ENCODE measurements at regions not wholly inside any gene's neighbourhood (a gene's known extent, or its start where the extent isn't known, plus 50 kb on each side); places are given as distances from the start of the nearest gene placed in this dataset.

GRCh38 chr5:30108051-30108450 lies 1085.4 kb upstream of the CDH6 start:
- DNase-seq: no peak

- DNase-seq: no peak
Observed at GRCh38 chr5:30106596-30106995, 1086.9 kb upstream of the CDH6 start.

- DNase-seq: no peak
Observed at GRCh38 chr5:30104872-30105596, 1088.5 kb upstream of the CDH6 start.

GRCh38 chr5:30103452-30104202 lies 1089.9 kb upstream of the CDH6 start:
- DNase-seq: no peak

GRCh38 chr5:30103052-30103451 lies 1090.4 kb upstream of the CDH6 start:
- DNase-seq: no peak

- DNase-seq: no peak
Observed at GRCh38 chr5:30102185-30102584, 1091.3 kb upstream of the CDH6 start.

- DNase-seq: no peak
Observed at GRCh38 chr5:30100929-30101328, 1092.6 kb upstream of the CDH6 start.

- DNase-seq: no peak
Observed at GRCh38 chr5:30100148-30100713, 1093.3 kb upstream of the CDH6 start.

- no peak for DNase-seq
Observed at GRCh38 chr5:30099634-30100033, 1093.9 kb upstream of the CDH6 start.

GRCh38 chr5:30098940-30099339 lies 1094.5 kb upstream of the CDH6 start:
- DNase-seq: no peak

- DNase-seq: no peak
Observed at GRCh38 chr5:30092548-30092947, 1100.9 kb upstream of the CDH6 start.

- DNase-seq: no peak
Observed at GRCh38 chr5:30069441-30070263, 1123.8 kb upstream of the CDH6 start.

GRCh38 chr5:30063503-30063902 lies 1130.0 kb upstream of the CDH6 start:
- no peak for DNase-seq

GRCh38 chr5:30051976-30052375 lies 1141.5 kb upstream of the CDH6 start:
- no peak for DNase-seq

- DNase-seq: no peak
Observed at GRCh38 chr5:30050056-30050815, 1143.2 kb upstream of the CDH6 start.

GRCh38 chr5:30042677-30043076 lies 1150.8 kb upstream of the CDH6 start:
- DNase-seq: no peak

GRCh38 chr5:30041831-30042385 lies 1151.6 kb upstream of the CDH6 start:
- no peak for DNase-seq

- no peak for DNase-seq
Observed at GRCh38 chr5:30041291-30041690, 1152.2 kb upstream of the CDH6 start.

GRCh38 chr5:30040488-30041118 lies 1152.9 kb upstream of the CDH6 start:
- DNase-seq: no peak

GRCh38 chr5:30039379-30039778 lies 1154.1 kb upstream of the CDH6 start:
- DNase-seq: no peak

GRCh38 chr5:30034870-30035269 lies 1158.6 kb upstream of the CDH6 start:
- DNase-seq: no peak

GRCh38 chr5:30030101-30030500 lies 1163.4 kb upstream of the CDH6 start:
- no peak for DNase-seq
